HepG2 (cell line): ENCODE measurements at regions not wholly inside any gene's neighbourhood (a gene's known extent, or its start where the extent isn't known, plus 50 kb on each side); places are given as distances from the start of the nearest gene placed in this dataset.
"Not testable (repeated sequence)": the region's sequence is repeated elsewhere in the genome, so short reads cannot be mapped to it uniquely, and the experiment has no call there.

Experiments used
- ATAC-seq: fragments of 200-7000 bp; cut with Tn5 transposase; 3 replicates; pipeline ENCODE4 v1.9.1; 2020; ENCODE audit warnings: mild to moderate bottlenecking, moderate library complexity
- BruUV-seq: library from RNA; stranded (reverse); fragments of 400-500 nt; replicated peaks from 2 replicates; lab custom pipeline; 2021; lab: Mats Ljungman, UMichigan
- CTCF ChIA-PET: fragments of 300-600 bp; formaldehyde crosslinking; extraction: SDS; loops from one replicate; lab custom pipeline; 2021; ENCODE audit warnings: low total read pairs, inconsistent platforms, low intra/inter-chr PET ratio; lab: Yijun Ruan, JAX
- POLR2A ChIA-PET: fragments of 350-600 bp; sonication (Branson Sonifier 250); formaldehyde crosslinking; loops from one replicate; lab custom pipeline; 2020; ENCODE audit warnings: antibody characterized with exemption, inconsistent platforms; lab: Yijun Ruan, JAX
- DNase-seq: peaks from one replicate; pipeline ENCODE4 v3.0.0-alpha.2; 2015; ENCODE audit warnings: low spot score
- FAIRE-seq: peaks from 3 replicates; lab custom pipeline; 2011; peaks lifted over from hg19 to GRCh38; lab: Jason Lieb, UNC
- H2AFZ ChIP-seq: one replicate; pipeline ENCODE4 v1.6.1; 2011; ENCODE audit warnings: low read length, inconsistent platforms
- H3K27ac ChIP-seq: fragments of 300-600 bp; 3 replicates; pipeline ENCODE4 v1.8.0; 2011; ENCODE audit warnings: mixed run types, mild to moderate bottlenecking, mixed read lengths, low read length, inconsistent platforms; ENCODE audit not compliant: insufficient read depth; ENCODE audit errors: extremely low read length
- H3K27me3 ChIP-seq, 2 experiments: fragments of 200-600 bp in 1 of 2; 2 replicates in 1 of 2; 3 replicates in 1 of 2; pipeline versions ENCODE4 v1.6.0 to v1.8.0; 2011; ENCODE audit warnings: low read length in 2 of 2, mild to moderate bottlenecking in 2 of 2, moderate library complexity in 2 of 2, inconsistent platforms in 1 of 2; ENCODE audit not compliant: insufficient read depth in 2 of 2, control insufficient read depth in 1 of 2
- H3K36me3 ChIP-seq, 2 experiments: fragments of 200-600 bp in 1 of 2; replicated peaks in 1 of 2; 2 replicates in 1 of 2; 3 replicates in 1 of 2; pipeline versions ENCODE4 v1.5.1 to v1.8.0; 2011; ENCODE audit warnings: low read length in 2 of 2, inconsistent platforms in 1 of 2; ENCODE audit not compliant: insufficient read depth in 2 of 2, control insufficient read depth in 1 of 2
- H3K4me1 ChIP-seq: 2 replicates; pipeline ENCODE4 v1.5.1; 2012; ENCODE audit warnings: low read length, inconsistent platforms; ENCODE audit not compliant: insufficient read depth
- H3K4me2 ChIP-seq: 2 replicates; pipeline ENCODE4 v1.6.0; 2011; ENCODE audit warnings: low read depth, low read length, inconsistent platforms
- H3K4me3 ChIP-seq, 3 experiments: fragments of 200-600 bp in 1 of 3; sonication (generic), shearing (Covaris generic) in 1 of 3; replicated peaks in 1 of 3; 2 replicates each; pipeline ENCODE4 v1.5.1; 2011 to 2016; ENCODE audit warnings: low read length in 3 of 3, inconsistent platforms in 2 of 3, low read depth in 2 of 3, mild to moderate bottlenecking in 2 of 3, control low read depth in 1 of 3, mixed read lengths in 1 of 3; ENCODE audit not compliant: insufficient read depth in 1 of 3
- H3K79me2 ChIP-seq: one replicate; pipeline ENCODE4 v1.6.1; 2011; ENCODE audit warnings: low read length, inconsistent platforms; ENCODE audit not compliant: insufficient read depth
- H3K9ac ChIP-seq: 2 replicates; pipeline ENCODE4 v1.6.0; 2011; ENCODE audit warnings: mild to moderate bottlenecking, low read depth, low read length, inconsistent platforms; ENCODE audit not compliant: insufficient read depth
- H3K9me3 ChIP-seq: 2 replicates; pipeline ENCODE4 v1.5.1; 2012; ENCODE audit warnings: mild to moderate bottlenecking, low read length
- H4K20me1 ChIP-seq: 2 replicates; pipeline ENCODE4 v1.6.0; 2011; ENCODE audit warnings: inconsistent platforms, mild to moderate bottlenecking, low read length, moderate library complexity; ENCODE audit not compliant: insufficient read depth
- AGO1 ChIP-seq: fragments of 200-400 bp; formaldehyde crosslinking; IDR thresholded peaks from 2 replicates; pipeline ENCODE4 v1.6.1; 2017; ENCODE audit warnings: mild to moderate bottlenecking, low read depth, low read length, moderate library complexity; ENCODE audit not compliant: poor library complexity, severe bottlenecking
- CREB1 ChIP-seq, 2 experiments: fragments of 450-650 bp in 1 of 2; IDR thresholded peaks; 2 replicates each; pipeline ENCODE4 v1.6.1; 2016 to 2017; ENCODE audit warnings: control low read depth in 1 of 2, mild to moderate bottlenecking in 1 of 2, missing compliant biosample characterization in 1 of 2, missing genetic modification characterization in 1 of 2
- FOSL2 ChIP-seq: sonication (generic); formaldehyde crosslinking; IDR thresholded peaks from 2 replicates; pipeline ENCODE4 v1.4.0; 2020; ENCODE audit warnings: missing genetic modification reagents
- FOXA1 ChIP-seq, 2 experiments: fragments of 450-650 bp in 1 of 2; sonication (generic) in 1 of 2; formaldehyde crosslinking in 1 of 2; IDR thresholded peaks; 2 replicates each; pipeline versions ENCODE4 v1.4.0 to v1.6.1; 2016 to 2020; ENCODE audit warnings: missing genetic modification reagents in 1 of 2
- GPN1 ChIP-seq: sonication (generic); formaldehyde crosslinking; IDR thresholded peaks from 2 replicates; pipeline ENCODE4 v1.5.1; 2020; ENCODE audit warnings: missing genetic modification reagents, borderline replicate concordance
- IKZF1 ChIP-seq: fragments of 450-650 bp; IDR thresholded peaks from 2 replicates; pipeline ENCODE4 v1.7.1; 2016
- MBNL3 ChIP-seq: fragments of 250-450 bp; sonication (Bioruptor Pico); conservative IDR thresholded peaks from 2 replicates; pipeline ENCODE4 v1.8.0; 2022; ENCODE audit warnings: mild to moderate bottlenecking, inconsistent platforms
- PLRG1 ChIP-seq: fragments of 450-650 bp; conservative IDR thresholded peaks from 2 replicates; pipeline ENCODE4 v1.6.1; 2016
- RAD51 ChIP-seq: fragments of 450-650 bp; IDR thresholded peaks from 2 replicates; pipeline ENCODE4 v1.6.1; 2016; ENCODE audit warnings: borderline replicate concordance
- SOX6 ChIP-seq, 2 experiments: fragments of 450-650 bp in 1 of 2; sonication (generic) in 1 of 2; formaldehyde crosslinking in 1 of 2; IDR thresholded peaks; 2 replicates each; pipeline versions ENCODE4 v1.4.0 to v1.6.1; 2017 to 2020; ENCODE audit warnings: antibody characterized with exemption in 1 of 2, mild to moderate bottlenecking in 1 of 2, missing genetic modification reagents in 1 of 2
- ZBTB7B ChIP-seq: sonication (generic); formaldehyde crosslinking; IDR thresholded peaks from 2 replicates; pipeline ENCODE4 v1.4.0; 2020; ENCODE audit warnings: missing genetic modification reagents
- ZFP82 ChIP-seq: sonication (generic); formaldehyde crosslinking; IDR thresholded peaks from 2 replicates; pipeline ENCODE4 v1.5.1; 2020; ENCODE audit warnings: mild to moderate bottlenecking, missing genetic modification reagents, borderline replicate concordance
- WGBS: methylation state at CpG from one replicate; pipeline ENCODE4 v1.1.6; 2017; ENCODE audit warnings: low lambda C conversion rate; 5-methylcytosine and 5-hydroxymethylcytosine counted together
- in situ Hi-C: cut with HindIII; loops from 2 replicates; pipeline ENCODE4 v1.10.0; 2017; ENCODE audit warnings: low pct_unique_long_range_greater_than_20kb; ENCODE audit not compliant: extremely low pct_ligation_motif_present
- intact Hi-C: fragments of 100-400 bp; cut with micrococcal nuclease; formaldehyde crosslinking; loops from one replicate; pipeline ENCODE4 v1.10.0; 2022; ENCODE audit not compliant: unreplicated experiment
- TF ChIP-seq, protein P1 (sequence below): fragments of 450-650 bp; IDR thresholded peaks from 2 replicates; pipeline ENCODE4 v1.6.1; 2016
- TF ChIP-seq, protein P2 (sequence below): fragments of 450-650 bp; IDR thresholded peaks from 2 replicates; pipeline ENCODE4 v1.6.1; 2017
- TF ChIP-seq, protein P3 (sequence below): IDR thresholded peaks from 2 replicates; pipeline ENCODE4 v1.6.1; 2016; ENCODE audit warnings: mild to moderate bottlenecking, missing biosample characterization, missing genetic modification reagents
- TF ChIP-seq, protein P4 (sequence below): sonication (generic); formaldehyde crosslinking; IDR thresholded peaks from 2 replicates; pipeline ENCODE4 v1.5.0; 2020; ENCODE audit warnings: mild to moderate bottlenecking, missing genetic modification reagents

DNA sequence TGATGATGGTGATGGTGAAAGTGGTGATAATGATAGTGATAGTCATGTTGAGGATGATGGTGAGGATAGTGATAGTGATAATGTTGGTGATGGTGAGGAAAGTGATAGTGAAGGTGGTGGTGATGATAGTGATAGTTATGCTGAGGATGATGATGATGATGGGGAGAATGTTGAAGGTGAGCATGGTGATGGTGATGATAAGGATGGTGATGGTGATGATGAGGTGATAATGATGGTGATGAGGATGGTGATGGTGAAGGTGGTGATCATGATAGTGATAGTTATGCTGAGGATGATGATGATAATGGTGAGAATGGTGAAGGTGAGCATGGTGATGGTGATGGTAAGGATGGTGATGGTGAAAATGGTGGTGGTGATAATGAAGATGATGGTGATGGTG is 64.9 kb upstream of the ZNF337 start (continued):
- TF ChIP-seq CREB1 (IDR thresholded peaks at IDR 0.05) (peak; percentile 93), CREB1 (CRISPR knock-in tag; IDR thresholded peaks at IDR 0.05) (no peak), FOSL2 (CRISPR knock-in tag) (no peak), MBNL3 (CRISPR knock-in tag) (no peak), RAD51 (0 out of 2 replicates have a peak, but pooled peaks have one; percentile 9), PLRG1 (peak; percentile 99), IKZF1 (peak; percentile 52; the same call in 1 of the 2 replicates), AGO1 (no peak), GPN1 (CRISPR knock-in tag) (no peak), ZBTB7B (CRISPR knock-in tag) (no peak), ZFP82 (no peak), SOX6 (IDR thresholded peaks at IDR 0.05) (peak; percentile 78), SOX6 (CRISPR knock-in tag; IDR thresholded peaks at IDR 0.05) (no peak), FOXA1 (IDR thresholded peaks at IDR 0.05) (peak; percentile 50), FOXA1 (CRISPR knock-in tag; IDR thresholded peaks at IDR 0.05) (no peak)
- TF ChIP-seq, protein P1, sequence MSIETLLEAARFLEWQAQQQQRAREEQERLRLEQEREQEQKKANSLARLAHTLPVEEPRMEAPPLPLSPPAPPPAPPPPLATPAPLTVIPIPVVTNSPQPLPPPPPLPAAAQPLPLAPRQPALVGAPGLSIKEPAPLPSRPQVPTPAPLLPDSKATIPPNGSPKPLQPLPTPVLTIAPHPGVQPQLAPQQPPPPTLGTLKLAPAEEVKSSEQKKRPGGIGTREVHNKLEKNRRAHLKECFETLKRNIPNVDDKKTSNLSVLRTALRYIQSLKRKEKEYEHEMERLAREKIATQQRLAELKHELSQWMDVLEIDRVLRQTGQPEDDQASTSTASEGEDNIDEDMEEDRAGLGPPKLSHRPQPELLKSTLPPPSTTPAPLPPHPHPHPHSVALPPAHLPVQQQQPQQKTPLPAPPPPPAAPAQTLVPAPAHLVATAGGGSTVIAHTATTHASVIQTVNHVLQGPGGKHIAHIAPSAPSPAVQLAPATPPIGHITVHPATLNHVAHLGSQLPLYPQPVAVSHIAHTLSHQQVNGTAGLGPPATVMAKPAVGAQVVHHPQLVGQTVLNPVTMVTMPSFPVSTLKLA: 0 out of 2 replicates have a peak, but pooled peaks have one; percentile 4
- TF ChIP-seq, protein P2, sequence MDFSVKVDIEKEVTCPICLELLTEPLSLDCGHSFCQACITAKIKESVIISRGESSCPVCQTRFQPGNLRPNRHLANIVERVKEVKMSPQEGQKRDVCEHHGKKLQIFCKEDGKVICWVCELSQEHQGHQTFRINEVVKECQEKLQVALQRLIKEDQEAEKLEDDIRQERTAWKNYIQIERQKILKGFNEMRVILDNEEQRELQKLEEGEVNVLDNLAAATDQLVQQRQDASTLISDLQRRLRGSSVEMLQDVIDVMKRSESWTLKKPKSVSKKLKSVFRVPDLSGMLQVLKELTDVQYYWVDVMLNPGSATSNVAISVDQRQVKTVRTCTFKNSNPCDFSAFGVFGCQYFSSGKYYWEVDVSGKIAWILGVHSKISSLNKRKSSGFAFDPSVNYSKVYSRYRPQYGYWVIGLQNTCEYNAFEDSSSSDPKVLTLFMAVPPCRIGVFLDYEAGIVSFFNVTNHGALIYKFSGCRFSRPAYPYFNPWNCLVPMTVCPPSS: peak; percentile 97
- TF ChIP-seq, protein P3, sequence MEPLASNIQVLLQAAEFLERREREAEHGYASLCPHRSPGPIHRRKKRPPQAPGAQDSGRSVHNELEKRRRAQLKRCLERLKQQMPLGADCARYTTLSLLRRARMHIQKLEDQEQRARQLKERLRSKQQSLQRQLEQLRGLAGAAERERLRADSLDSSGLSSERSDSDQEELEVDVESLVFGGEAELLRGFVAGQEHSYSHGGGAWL (CRISPR knock-in tag): no peak
- TF ChIP-seq, protein P4, sequence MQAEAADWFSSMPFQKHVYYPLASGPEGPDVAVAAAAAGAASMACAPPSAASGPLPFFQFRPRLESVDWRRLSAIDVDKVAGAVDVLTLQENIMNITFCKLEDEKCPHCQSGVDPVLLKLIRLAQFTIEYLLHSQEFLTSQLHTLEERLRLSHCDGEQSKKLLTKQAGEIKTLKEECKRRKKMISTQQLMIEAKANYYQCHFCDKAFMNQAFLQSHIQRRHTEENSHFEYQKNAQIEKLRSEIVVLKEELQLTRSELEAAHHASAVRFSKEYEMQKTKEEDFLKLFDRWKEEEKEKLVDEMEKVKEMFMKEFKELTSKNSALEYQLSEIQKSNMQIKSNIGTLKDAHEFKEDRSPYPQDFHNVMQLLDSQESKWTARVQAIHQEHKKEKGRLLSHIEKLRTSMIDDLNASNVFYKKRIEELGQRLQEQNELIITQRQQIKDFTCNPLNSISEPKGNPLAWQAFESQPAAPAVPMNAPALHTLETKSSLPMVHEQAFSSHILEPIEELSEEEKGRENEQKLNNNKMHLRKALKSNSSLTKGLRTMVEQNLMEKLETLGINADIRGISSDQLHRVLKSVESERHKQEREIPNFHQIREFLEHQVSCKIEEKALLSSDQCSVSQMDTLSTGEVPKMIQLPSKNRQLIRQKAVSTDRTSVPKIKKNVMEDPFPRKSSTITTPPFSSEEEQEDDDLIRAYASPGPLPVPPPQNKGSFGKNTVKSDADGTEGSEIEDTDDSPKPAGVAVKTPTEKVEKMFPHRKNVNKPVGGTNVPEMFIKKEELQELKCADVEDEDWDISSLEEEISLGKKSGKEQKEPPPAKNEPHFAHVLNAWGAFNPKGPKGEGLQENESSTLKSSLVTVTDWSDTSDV (CRISPR knock-in tag): no peak

DNA sequence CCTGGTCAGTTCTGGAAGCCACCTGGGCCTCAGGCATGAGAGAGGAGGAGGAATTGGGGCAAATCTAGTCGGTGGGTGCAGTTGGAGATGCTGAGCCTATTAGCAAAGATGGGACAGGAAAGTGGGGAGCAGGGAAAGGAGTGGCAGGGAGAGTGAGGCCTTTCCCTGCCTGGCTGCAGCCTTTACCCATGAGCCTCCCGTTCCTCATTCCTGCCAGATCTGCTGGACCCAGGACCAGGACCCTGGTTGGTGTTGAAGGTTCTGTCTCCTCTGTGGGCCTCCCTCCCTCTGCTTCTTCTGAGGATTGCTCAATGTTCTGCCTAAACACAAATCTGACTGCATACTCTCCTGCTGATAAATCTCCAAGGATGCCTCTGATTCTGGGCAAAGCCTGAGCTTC is 64.4 kb upstream of the ZNF337 start:
- in situ Hi-C loops, FAIRE-seq, H2AFZ ChIP-seq, POLR2A ChIA-PET, H3K4me2 ChIP-seq, BruUV-seq, H3K9ac ChIP-seq, H3K36me3 ChIP-seq, intact Hi-C loops, ATAC-seq, DNase-seq, H3K4me3 ChIP-seq, CTCF ChIA-PET, H3K4me1 ChIP-seq, H4K20me1 ChIP-seq, H3K27ac ChIP-seq, H3K27me3 ChIP-seq, H3K79me2 ChIP-seq, H3K9me3 ChIP-seq: not testable (repeated sequence)
- WGBS: 0% methylated on average over 2 of the region's 2 CpGs
